ENCODE measurements at regions not wholly inside any gene's neighbourhood (a gene's known extent, or its start where the extent isn't known, plus 50 kb on each side); places are given as distances from the start of the nearest gene placed in this dataset.

DNA sequence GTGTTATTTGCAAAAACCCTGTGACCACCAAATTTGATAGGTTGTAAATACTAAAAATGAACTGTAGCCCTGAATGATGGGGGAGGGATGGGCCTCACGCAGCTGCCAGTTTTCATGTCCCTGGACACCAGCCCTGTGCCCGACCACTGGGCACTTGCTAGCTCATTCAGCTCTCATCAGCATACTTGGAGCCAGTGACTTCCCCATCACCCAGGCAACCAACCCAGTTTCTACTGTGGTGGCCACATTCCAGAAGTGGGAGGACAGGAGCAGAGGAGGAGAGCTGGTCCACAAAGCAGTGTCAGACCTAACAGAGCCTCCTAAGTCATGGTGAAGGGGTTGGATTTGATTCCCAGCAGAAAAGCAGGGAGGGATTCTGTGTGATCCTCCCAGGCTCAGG lies 128.2 kb downstream of the CPEB2 start:
- DNase-seq, result no peak

- no peak for DNase-seq
These were observed 129.3 kb downstream of the CPEB2 start for GRCh38 chr4:15131551-15131950.

GRCh38 chr4:15132739-15133138 lies 130.5 kb downstream of the CPEB2 start:
- DNase-seq, result no peak

- DNase-seq, result no peak
These were observed 137.3 kb downstream of the CPEB2 start for GRCh38 chr4:15139599-15139998.

DNA sequence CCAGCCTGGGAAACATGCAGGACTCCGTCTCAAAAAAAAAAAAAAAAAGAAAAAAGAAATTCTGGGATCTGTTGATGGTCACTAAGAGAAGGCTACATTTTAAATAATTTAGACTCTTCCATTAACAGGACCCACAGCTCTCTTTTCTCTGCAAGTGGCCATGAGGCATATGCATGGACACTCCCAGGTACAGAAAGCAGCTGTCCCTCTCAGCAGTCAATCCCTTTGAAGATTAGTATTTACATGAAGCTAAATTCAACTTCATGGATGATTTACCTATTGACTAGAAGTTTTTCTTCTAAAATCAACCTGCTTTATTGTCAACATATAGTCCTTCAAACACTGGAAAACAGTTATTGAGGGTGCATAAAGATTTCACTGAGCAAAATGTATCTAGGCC lies 139.9 kb downstream of the CPEB2 start:
- DNase-seq, result no peak

DNA sequence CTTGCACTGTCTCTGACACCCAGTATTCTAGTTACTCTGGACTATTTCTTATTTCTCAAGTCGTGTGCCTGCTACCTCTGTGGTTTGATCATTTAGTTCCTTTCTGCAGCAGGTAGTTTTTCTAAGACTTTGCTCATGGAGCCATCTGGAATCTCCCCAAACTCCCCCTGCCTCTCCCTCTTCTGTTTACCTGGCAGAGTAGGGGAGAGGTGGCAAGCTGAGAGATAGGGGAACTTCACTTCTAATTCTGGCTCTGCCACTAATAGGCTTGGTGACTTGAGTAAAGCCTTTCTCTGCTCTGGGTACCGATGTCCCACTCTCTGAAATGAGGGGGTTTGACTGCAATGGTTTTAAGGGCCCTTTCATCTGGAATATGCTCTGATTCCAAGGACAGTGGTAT lies 141.3 kb downstream of the CPEB2 start:
- DNase-seq, result no peak

DNA sequence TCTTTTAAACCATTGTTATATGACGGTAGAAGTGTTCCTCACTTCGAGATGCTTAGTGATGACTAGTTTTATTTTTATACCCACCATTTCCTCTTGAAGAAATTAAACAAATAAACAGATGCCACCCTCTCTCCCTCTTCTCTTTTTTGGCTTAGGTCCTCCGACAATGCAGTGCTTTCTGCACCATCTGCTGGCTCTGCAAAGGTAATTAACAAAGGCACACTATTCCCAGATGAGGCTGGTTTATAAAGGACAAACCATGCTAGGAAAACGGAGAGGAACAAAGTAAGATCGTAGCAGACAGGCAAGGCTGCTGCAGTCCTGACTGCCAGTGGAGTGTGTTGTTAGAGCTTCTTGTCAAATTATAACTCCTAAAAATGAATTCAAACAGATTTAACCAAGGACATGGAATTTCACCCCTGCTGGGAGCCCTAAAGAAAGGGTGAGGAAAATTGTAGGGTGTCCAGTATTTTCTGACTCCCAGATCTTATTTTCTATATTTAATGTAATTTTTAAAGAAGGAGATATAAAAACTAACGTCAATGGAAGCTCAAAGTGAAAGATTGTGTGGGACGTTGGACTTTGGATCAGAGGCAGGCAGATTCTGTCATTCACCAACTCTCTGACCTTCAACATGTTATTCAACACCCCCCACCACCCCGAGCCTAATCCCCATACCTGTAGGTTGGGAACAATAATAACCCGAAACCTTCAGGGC lies 142.1 kb downstream of the CPEB2 start:
- DNase-seq, result no peak

DNA sequence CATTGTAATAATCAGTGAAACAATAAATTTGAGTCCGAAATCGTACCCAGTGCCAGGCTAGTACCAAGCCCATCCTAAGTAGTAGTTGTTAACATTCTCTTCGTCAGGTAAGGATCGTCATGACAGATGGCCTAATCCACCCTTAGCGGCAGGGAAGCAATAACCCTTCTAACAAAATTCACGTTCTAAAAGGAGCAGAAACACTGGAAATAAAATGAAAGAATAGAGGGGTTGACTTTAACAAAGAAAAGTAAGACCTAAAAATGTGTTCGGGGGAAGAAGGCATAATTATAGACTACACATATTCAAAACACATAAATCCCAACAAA lies 142.7 kb downstream of the CPEB2 start:
- DNase-seq, result no peak

DNA sequence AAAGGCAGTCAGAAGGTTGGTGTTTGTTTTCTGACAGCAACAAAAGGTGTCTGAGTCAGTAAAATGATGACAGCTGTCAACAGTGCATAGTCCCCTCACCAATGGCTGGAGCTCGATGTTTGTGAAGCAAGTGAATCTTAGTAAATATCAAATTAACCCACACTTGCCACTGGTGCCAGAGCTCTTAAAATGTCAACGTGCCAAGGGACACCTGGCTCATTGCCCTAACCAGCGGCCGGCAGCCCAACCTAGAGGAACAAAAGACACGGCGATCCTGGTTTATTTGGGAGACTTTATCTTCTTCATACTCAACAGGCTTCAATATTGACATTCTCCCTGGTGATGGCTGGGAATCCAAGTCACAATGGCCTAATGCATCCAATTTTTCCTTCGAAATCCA lies 143.4 kb downstream of the CPEB2 start:
- no peak for DNase-seq

- no peak for DNase-seq
These were observed 145.4 kb downstream of the CPEB2 start for GRCh38 chr4:15147714-15148113.

GRCh38 chr4:15148199-15148598 lies 145.9 kb downstream of the CPEB2 start:
- DNase-seq, result no peak

DNA sequence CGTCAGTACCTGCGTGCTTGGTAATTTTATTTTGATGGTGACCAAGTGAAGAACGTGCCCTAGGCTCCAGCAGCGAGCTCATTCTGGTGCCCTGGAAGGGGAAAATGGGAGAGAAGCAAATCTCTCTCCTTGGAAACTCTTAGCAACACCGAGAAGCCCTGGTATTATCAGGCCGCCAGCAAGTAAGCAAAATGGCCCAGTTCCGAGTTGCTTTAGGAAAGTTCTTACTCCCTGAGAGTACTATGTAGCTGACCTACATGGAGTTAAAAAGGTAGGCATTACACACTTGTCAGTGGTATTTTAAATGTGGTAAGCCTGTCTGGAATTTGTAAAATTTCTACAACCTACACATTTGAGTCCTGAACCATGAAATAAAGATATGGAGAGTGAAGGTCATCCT lies 146.4 kb downstream of the CPEB2 start:
- DNase-seq, result no peak

GRCh38 chr4:15149234-15149838 lies 147.1 kb downstream of the CPEB2 start:
- no peak for DNase-seq

GRCh38 chr4:15149839-15150592 lies 147.7 kb downstream of the CPEB2 start:
- DNase-seq, result no peak

DNA sequence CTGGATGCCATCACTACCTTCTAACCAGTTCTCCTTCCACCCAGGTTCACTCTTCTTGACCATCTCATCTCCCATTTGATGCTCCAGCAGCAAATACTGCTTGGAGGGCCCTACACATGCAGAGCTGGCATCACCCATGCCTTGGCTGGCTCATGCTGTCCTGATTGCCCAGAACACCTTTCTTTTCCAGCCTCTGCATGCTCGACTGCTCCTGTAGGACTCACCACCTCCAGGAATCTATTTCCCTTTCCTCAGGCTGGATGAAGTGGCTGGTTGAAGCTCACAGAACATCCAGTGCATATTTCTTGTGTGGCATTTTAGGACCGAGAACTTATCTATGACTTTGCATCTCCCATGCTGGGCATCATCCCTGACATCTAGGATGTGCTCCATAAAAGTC lies 148.3 kb downstream of the CPEB2 start:
- DNase-seq, result no peak

DNA sequence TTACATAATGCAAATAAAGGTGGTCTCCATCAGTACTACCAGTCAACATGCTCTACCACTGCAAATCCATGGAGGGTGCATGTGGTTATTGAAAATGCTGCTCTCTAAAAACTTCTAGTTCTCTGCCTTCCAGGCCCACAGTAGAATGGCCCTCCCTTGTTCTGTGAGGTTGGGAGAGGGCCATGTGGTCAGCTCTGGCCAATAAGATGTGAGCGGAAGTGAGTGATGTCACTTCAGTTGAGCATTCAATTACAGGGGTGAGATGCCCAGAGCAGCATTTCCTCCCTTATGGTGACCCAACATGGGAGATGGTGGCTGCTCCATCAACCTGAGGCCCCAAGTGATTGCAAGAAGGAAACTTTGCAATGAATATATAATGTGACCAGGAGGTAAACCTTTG lies 148.8 kb downstream of the CPEB2 start:
- no peak for DNase-seq

- DNase-seq, result no peak
These were observed 151.4 kb downstream of the CPEB2 start for GRCh38 chr4:15153662-15154061.

DNA sequence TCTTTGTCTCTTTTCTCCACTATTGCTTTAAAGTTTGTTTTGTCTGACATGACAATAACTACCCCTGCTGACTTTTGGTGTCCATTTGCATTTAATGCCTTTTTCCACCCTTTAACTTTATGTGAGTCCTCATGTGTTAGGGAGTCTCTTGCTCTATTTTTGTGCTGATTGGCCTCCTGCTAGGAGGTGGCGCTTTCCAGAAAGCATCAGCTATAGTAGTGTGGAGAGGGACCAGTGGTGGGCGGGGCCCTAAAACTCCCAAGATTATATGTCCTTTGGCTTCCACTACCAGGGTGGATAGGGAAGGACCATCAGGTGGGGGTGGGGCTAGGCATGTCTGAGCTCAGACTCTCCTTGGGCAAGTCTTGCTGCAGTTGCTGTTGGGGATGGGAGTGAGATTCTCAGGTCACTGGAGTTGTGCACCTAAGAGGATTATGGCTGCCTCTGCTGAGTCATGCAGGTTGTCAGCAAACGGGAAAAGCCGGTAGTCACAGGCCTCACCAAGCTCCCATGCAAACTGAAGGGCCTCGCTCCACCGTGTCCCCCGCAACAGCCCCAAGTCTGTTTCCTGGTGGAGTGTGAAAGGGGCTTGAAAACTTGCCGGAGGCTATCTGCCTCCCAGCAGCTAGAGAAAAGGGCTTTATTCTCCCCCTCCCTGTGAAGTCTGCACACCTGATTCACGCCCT lies 156.3 kb downstream of the CPEB2 start:
- DNase-seq, result no peak

GRCh38 chr4:15159477-15160019 lies 157.3 kb downstream of the CPEB2 start:
- no peak for DNase-seq

- DNase-seq, result no peak
These were observed 159.2 kb downstream of the CPEB2 start for GRCh38 chr4:15161439-15161838.

- DNase-seq, result no peak
These were observed 159.8 kb downstream of the CPEB2 start for GRCh38 chr4:15162046-15162445.

DNA sequence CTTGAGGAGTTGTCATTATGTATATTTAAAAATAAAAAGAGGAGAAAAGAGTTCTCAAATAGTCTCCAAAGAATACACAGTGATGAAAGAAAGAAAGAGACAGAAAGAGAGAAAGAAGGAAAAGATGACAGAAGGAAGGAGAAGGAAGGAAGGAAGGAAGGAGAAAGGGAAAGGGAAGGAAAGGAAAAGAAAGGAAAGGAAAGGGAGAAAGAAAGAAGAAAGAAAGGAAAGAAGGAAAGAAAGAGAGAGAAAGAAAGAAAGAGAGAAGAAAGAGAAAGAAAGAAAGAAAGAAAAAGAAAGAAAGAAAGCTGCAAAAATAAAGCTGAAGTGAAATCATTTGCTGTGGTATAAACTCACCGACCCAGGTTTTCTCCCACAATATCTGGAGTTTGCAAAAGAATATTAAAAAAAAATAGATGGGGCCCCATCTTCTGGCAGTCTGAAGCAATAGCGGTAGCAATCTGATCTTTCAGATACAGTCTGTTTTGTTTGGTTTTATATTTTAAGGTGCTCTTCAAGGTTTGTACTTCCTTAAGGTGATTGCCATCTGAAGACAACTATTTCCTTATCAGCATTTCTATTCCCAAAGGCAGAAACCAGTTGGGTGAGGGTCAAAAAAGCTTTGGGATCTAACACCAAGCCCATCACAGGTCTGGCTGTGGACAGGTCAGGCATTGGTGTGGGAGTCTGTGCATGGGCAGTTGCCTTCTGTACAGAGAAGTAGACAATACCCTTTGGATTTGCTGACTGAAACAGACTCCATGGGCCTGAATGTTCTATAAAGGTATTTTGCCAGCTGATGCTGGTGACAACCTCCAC lies 160.4 kb downstream of the CPEB2 start:
- no peak for DNase-seq

DNA sequence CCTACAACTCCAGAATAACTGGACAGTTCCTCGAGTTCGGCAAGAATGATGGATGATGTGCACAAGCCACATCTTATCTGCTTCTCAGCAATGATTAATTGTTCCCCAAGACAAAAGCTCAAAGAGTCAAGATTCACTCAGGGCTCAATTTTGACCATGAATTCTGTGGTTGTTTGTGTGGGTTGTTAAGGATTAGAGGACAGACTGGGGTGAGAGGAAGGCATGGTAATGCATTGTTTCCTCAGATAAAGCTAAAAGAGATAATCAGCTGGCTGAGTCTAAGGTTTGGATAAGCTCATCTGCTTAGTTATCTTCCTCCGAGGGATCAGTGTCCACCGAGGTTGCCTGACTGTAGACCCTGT lies 161.0 kb downstream of the CPEB2 start:
- DNase-seq, result no peak
